ENCODE measurements at regions not wholly inside any gene's neighbourhood (a gene's known extent, or its start where the extent isn't known, plus 50 kb on each side); places are given as distances from the start of the nearest gene placed in this dataset.

GRCh38 chr7:119320316-119320715 lies 952.7 kb upstream of the KCND2 start:
- FAIRE-seq (no peak), DNase-seq (ENCODE audit: insufficient read length, low spot score) (no peak)
- TF ChIP-seq SPI1 (IDR thresholded peaks at IDR 0.05; ENCODE audit: low read depth, low read length) (no peak), POLR2A (IDR thresholded peaks at IDR 0.05; ENCODE audit: low read depth, low read length) (no peak), POU2F2 (IDR thresholded peaks at IDR 0.05; ENCODE audit: low read depth, low read length) (no peak), POLR2AphosphoS5 (IDR thresholded peaks at IDR 0.05; ENCODE audit: low read depth, low read length) (no peak), TAF1 (IDR thresholded peaks at IDR 0.05; ENCODE audit: low read depth, low read length) (no peak), PAX5 (IDR thresholded peaks at IDR 0.05; ENCODE audit: insufficient read depth, low read length, severe bottlenecking) (no peak)

GRCh38 chr7:119329715-119330114 lies 943.3 kb upstream of the KCND2 start:
- FAIRE-seq (no peak), DNase-seq (ENCODE audit: insufficient read length, low spot score) (no peak)
- TF ChIP-seq POU2F2 (IDR thresholded peaks at IDR 0.05; ENCODE audit: low read depth, low read length) = no peak
- TF ChIP-seq POLR2AphosphoS5 (IDR thresholded peaks at IDR 0.05; ENCODE audit: low read depth, low read length) = no peak
- no peak for TF ChIP-seq POLR2A (IDR thresholded peaks at IDR 0.05; ENCODE audit: low read depth, low read length)
- TF ChIP-seq PAX5 (IDR thresholded peaks at IDR 0.05; ENCODE audit: insufficient read depth, low read length, severe bottlenecking) = no peak
- TF ChIP-seq TAF1 (IDR thresholded peaks at IDR 0.05; ENCODE audit: low read depth, low read length) = no peak
- no peak for TF ChIP-seq SPI1 (IDR thresholded peaks at IDR 0.05; ENCODE audit: low read depth, low read length)

- DNase-seq (ENCODE audit: insufficient read length, low spot score) (no peak), FAIRE-seq (no peak)
- TF ChIP-seq SPI1 (IDR thresholded peaks at IDR 0.05; ENCODE audit: low read depth, low read length) = no peak
- no peak for TF ChIP-seq TAF1 (IDR thresholded peaks at IDR 0.05; ENCODE audit: low read depth, low read length)
- no peak for TF ChIP-seq POU2F2 (IDR thresholded peaks at IDR 0.05; ENCODE audit: low read depth, low read length)
- no peak for TF ChIP-seq PAX5 (IDR thresholded peaks at IDR 0.05; ENCODE audit: insufficient read depth, low read length, severe bottlenecking)
- TF ChIP-seq POLR2AphosphoS5 (IDR thresholded peaks at IDR 0.05; ENCODE audit: low read depth, low read length) = no peak
- TF ChIP-seq POLR2A (IDR thresholded peaks at IDR 0.05; ENCODE audit: low read depth, low read length) = no peak
Measured at GRCh38 chr7:119335405-119335804, 937.6 kb upstream of the KCND2 start.

DNA sequence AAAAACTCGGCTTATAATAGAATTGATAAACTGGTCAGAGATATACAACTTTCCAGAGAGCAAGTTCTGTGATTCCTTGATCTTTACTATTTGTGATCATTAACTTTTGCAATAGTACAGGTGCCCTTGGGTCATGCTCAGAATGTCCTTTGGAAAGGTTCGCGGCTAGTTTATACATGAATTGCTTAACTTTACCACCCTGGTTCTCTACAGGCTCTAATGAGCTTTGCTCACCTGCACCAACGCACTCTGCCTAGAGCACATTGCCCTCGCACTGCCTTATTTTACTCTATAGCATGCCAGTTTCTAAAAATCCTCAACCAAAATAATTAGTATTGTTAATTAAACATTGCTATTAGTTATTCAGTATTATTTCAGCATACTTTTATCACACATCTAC lies 931.2 kb upstream of the KCND2 start:
- TF ChIP-seq POLR2AphosphoS5 (IDR thresholded peaks at IDR 0.05; ENCODE audit: low read depth, low read length) = no peak
- TF ChIP-seq POLR2A (IDR thresholded peaks at IDR 0.05; ENCODE audit: low read depth, low read length) = no peak
- no peak for TF ChIP-seq TAF1 (IDR thresholded peaks at IDR 0.05; ENCODE audit: low read depth, low read length)
- no peak for TF ChIP-seq POU2F2 (IDR thresholded peaks at IDR 0.05; ENCODE audit: low read depth, low read length)
- TF ChIP-seq PAX5 (IDR thresholded peaks at IDR 0.05; ENCODE audit: insufficient read depth, low read length, severe bottlenecking) = no peak
- TF ChIP-seq SPI1 (IDR thresholded peaks at IDR 0.05; ENCODE audit: low read depth, low read length) = no peak
- FAIRE-seq (no peak), DNase-seq (ENCODE audit: insufficient read length, low spot score) (no peak)

DNA sequence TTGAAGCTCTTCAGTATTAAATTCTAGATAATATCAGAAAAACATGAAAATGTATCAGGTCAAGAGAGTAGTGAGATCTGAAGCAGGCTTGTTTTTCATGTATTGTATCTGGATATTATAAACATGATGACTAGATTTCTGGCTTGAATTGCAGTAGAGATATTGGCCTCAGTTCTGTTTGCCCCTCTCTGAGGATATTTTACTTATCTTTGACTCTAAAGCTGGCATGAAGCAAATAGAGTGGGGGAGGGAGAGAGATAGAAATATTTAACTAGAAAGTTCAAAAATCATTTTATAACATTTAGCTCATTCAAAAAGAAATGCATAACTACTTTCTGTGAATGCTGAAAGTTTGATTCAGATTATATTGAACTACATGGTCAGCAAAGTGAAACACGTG lies 929.7 kb upstream of the KCND2 start:
- FAIRE-seq (no peak), DNase-seq (ENCODE audit: insufficient read length, low spot score) (no peak)
- TF ChIP-seq PAX5 (IDR thresholded peaks at IDR 0.05; ENCODE audit: insufficient read depth, low read length, severe bottlenecking) = no peak
- TF ChIP-seq POLR2AphosphoS5 (IDR thresholded peaks at IDR 0.05; ENCODE audit: low read depth, low read length) = no peak

- FAIRE-seq (no peak), DNase-seq (ENCODE audit: insufficient read length, low spot score) (no peak)
- no peak for TF ChIP-seq POLR2AphosphoS5 (IDR thresholded peaks at IDR 0.05; ENCODE audit: low read depth, low read length)
- no peak for TF ChIP-seq POLR2A (IDR thresholded peaks at IDR 0.05; ENCODE audit: low read depth, low read length)
- TF ChIP-seq PAX5 (IDR thresholded peaks at IDR 0.05; ENCODE audit: insufficient read depth, low read length, severe bottlenecking) = no peak
- no peak for TF ChIP-seq TAF1 (IDR thresholded peaks at IDR 0.05; ENCODE audit: low read depth, low read length)
- TF ChIP-seq SPI1 (IDR thresholded peaks at IDR 0.05; ENCODE audit: low read depth, low read length) = no peak
- no peak for TF ChIP-seq POU2F2 (IDR thresholded peaks at IDR 0.05; ENCODE audit: low read depth, low read length)
Measured at GRCh38 chr7:119344466-119344865, 928.5 kb upstream of the KCND2 start.

DNA sequence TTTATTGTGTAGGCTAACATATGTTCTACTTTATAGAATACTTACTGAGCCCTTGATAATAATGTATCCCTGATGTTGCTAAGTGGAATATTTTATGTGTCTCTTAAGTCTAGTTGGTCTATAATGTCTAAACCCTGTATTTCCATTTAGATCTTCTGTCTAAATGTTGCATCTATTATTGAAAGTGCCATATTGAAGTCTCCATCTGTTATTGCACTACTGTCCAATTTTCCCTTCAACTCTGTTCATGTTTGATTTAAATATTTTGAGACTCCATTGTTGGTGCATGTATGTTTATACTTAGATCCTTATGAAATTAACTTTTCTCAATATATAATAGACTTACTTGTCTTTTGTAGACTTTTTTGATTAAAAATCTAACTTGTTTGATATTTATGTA lies 924.5 kb upstream of the KCND2 start:
- no peak for DNase-seq (ENCODE audit: insufficient read length, low spot score)
- FAIRE-seq = no peak
- no peak for TF ChIP-seq POU2F2 (IDR thresholded peaks at IDR 0.05; ENCODE audit: low read depth, low read length)
- no peak for TF ChIP-seq POLR2AphosphoS5 (IDR thresholded peaks at IDR 0.05; ENCODE audit: low read depth, low read length)
- TF ChIP-seq SPI1 (IDR thresholded peaks at IDR 0.05; ENCODE audit: low read depth, low read length) = no peak
- TF ChIP-seq PAX5 (IDR thresholded peaks at IDR 0.05; ENCODE audit: insufficient read depth, low read length, severe bottlenecking) = no peak
- TF ChIP-seq POLR2A (IDR thresholded peaks at IDR 0.05; ENCODE audit: low read depth, low read length) = no peak
- TF ChIP-seq TAF1 (IDR thresholded peaks at IDR 0.05; ENCODE audit: low read depth, low read length) = no peak

DNA sequence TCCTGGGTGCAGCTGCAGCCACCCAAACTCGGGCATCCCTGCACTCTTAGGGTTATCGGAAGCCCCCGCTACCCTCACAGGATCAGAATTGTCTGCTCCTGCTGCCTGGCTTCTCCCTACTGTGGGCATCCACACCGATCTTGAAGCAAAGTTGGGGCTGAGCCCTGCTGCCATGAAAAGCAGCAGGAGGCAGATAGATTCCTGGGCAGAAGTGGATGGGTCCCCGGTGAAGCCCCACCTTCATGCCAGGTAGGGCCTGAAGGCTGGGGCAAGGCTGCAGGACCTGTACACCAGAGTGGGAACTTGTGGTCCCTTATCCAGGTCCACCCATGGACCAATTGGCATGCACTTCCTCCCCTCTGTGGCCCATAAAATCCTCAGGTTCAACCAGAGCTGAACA lies 922.6 kb upstream of the KCND2 start:
- no peak for DNase-seq (ENCODE audit: insufficient read length, low spot score)
- no peak for TF ChIP-seq POU2F2 (IDR thresholded peaks at IDR 0.05; ENCODE audit: low read depth, low read length)
- TF ChIP-seq POLR2AphosphoS5 (IDR thresholded peaks at IDR 0.05; ENCODE audit: low read depth, low read length) = no peak
- TF ChIP-seq SPI1 (IDR thresholded peaks at IDR 0.05; ENCODE audit: low read depth, low read length) = no peak
- no peak for FAIRE-seq

- FAIRE-seq (no peak), DNase-seq (ENCODE audit: insufficient read length, low spot score) (no peak)
- TF ChIP-seq SPI1 (IDR thresholded peaks at IDR 0.05; ENCODE audit: low read depth, low read length) (no peak), POLR2A (IDR thresholded peaks at IDR 0.05; ENCODE audit: low read depth, low read length) (no peak), POU2F2 (IDR thresholded peaks at IDR 0.05; ENCODE audit: low read depth, low read length) (no peak), TAF1 (IDR thresholded peaks at IDR 0.05; ENCODE audit: low read depth, low read length) (no peak), POLR2AphosphoS5 (IDR thresholded peaks at IDR 0.05; ENCODE audit: low read depth, low read length) (no peak), PAX5 (IDR thresholded peaks at IDR 0.05; ENCODE audit: insufficient read depth, low read length, severe bottlenecking) (no peak)
Measured at GRCh38 chr7:119351320-119351719, 921.7 kb upstream of the KCND2 start.

GRCh38 chr7:119374436-119374835 lies 898.5 kb upstream of the KCND2 start:
- no peak for FAIRE-seq
- TF ChIP-seq POU2F2 (IDR thresholded peaks at IDR 0.05; ENCODE audit: low read depth, low read length) (no peak), SPI1 (IDR thresholded peaks at IDR 0.05; ENCODE audit: low read depth, low read length) (no peak)
- DNase-seq (ENCODE audit: insufficient read length, low spot score) = no peak

DNA sequence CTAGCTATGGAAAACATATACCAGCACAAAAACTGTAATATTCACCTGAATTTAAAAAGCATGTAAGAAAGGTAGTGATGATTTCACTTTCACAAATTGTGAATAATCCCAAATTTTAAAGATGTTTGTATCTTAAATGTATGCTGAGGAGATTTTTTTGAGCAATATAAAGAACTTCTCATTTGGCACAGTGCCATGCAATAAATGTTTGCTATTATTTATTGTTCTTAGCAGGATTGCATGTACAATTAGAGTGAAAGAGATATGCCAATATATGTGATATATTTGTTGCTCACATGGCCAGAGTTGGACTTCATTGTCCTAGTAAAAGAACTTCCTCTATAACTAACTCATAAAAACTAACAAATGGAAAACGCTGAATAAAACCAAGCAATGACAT lies 895.1 kb upstream of the KCND2 start:
- TF ChIP-seq TAF1 (IDR thresholded peaks at IDR 0.05; ENCODE audit: low read depth, low read length) (no peak), POLR2AphosphoS5 (IDR thresholded peaks at IDR 0.05; ENCODE audit: low read depth, low read length) (no peak), POU2F2 (IDR thresholded peaks at IDR 0.05; ENCODE audit: low read depth, low read length) (no peak), SPI1 (IDR thresholded peaks at IDR 0.05; ENCODE audit: low read depth, low read length) (no peak), PAX5 (IDR thresholded peaks at IDR 0.05; ENCODE audit: insufficient read depth, low read length, severe bottlenecking) (no peak), POLR2A (IDR thresholded peaks at IDR 0.05; ENCODE audit: low read depth, low read length) (no peak)
- no peak for DNase-seq (ENCODE audit: insufficient read length, low spot score)
- FAIRE-seq = no peak
